22Rv1 (cell line): ENCODE measurements at regions not wholly inside any gene's neighbourhood (a gene's known extent, or its start where the extent isn't known, plus 50 kb on each side); places are given as distances from the start of the nearest gene placed in this dataset.

ENCODE experiments used
- H3K27ac ChIP-seq: fragments of 450-650 bp; 2 replicates; pipeline ENCODE4 v1.5.1; 2017
- CTCF ChIP-seq: fragments of 450-650 bp; IDR thresholded peaks from 2 replicates; pipeline ENCODE4 v1.5.1; 2017; ENCODE audit warnings: mild to moderate bottlenecking
- ZFX ChIP-seq: fragments of 450-650 bp; IDR thresholded peaks from 2 replicates; pipeline ENCODE4 v1.6.1; 2017; ENCODE audit warnings: antibody characterized with exemption, borderline replicate concordance

GRCh38 chr11:34794696-34795095 is 121.5 kb downstream of the APIP start:
- TF ChIP-seq ZFX (no peak), CTCF (no peak)
- H3K27ac ChIP-seq, result no peak overlapping the region

GRCh38 chr11:34793666-34794065 is 122.5 kb downstream of the APIP start:
- H3K27ac ChIP-seq, result no peak overlapping the region
- TF ChIP-seq CTCF, result no peak
- TF ChIP-seq ZFX, result no peak

- TF ChIP-seq CTCF (no peak), ZFX (no peak)
- no peak overlapping the region for H3K27ac ChIP-seq
These were observed 123.3 kb downstream of the APIP start for GRCh38 chr11:34792814-34793258.

GRCh38 chr11:34791780-34792542 is 124.2 kb downstream of the APIP start:
- TF ChIP-seq ZFX, result no peak
- no peak for TF ChIP-seq CTCF
- H3K27ac ChIP-seq, result no peak overlapping the region

GRCh38 chr11:34790620-34791019 is 125.6 kb downstream of the APIP start:
- no peak for TF ChIP-seq CTCF
- TF ChIP-seq ZFX, result no peak
- no peak overlapping the region for H3K27ac ChIP-seq

- TF ChIP-seq ZFX, result no peak
- no peak for TF ChIP-seq CTCF
- no peak overlapping the region for H3K27ac ChIP-seq
These were observed 126.9 kb downstream of the APIP start for GRCh38 chr11:34789196-34789834.

- TF ChIP-seq CTCF, result no peak
- H3K27ac ChIP-seq, result no peak overlapping the region
These were observed 127.5 kb downstream of the APIP start for GRCh38 chr11:34788642-34789041.
